T47D (cell line): ENCODE measurements at regions not wholly inside any gene's neighbourhood (a gene's known extent, or its start where the extent isn't known, plus 50 kb on each side); places are given as distances from the start of the nearest gene placed in this dataset.

Experiments used
- DNase-seq, 2 experiments: peaks; one replicate each; pipeline versions ENCODE4 v3.0.0 to v3.0.0-alpha.2; 2011 to 2012; ENCODE audit warnings: low read depth in 1 of 2, low spot score in 1 of 2
- JUND ChIP-seq: IDR thresholded peaks from 2 replicates; pipeline ENCODE4 v1.6.1; 2012; ENCODE audit warnings: low read depth
- in situ Hi-C: cut with HindIII; loops from 2 replicates; pipeline ENCODE4 v1.10.0; 2016; ENCODE audit warnings: low sequenced_read_pairs, low pct_unique_long_range_greater_than_20kb

- in situ Hi-C loops: no loop called here
- TF ChIP-seq JUND: no peak
- DNase-seq: no peak
Observed at GRCh38 chr1:5601516-5601915, 390.7 kb downstream of the NPHP4 start.

- TF ChIP-seq JUND: no peak
- no peak for DNase-seq
- in situ Hi-C loops: no loop called here
Observed at GRCh38 chr1:5599541-5599940, 392.7 kb downstream of the NPHP4 start.

DNA sequence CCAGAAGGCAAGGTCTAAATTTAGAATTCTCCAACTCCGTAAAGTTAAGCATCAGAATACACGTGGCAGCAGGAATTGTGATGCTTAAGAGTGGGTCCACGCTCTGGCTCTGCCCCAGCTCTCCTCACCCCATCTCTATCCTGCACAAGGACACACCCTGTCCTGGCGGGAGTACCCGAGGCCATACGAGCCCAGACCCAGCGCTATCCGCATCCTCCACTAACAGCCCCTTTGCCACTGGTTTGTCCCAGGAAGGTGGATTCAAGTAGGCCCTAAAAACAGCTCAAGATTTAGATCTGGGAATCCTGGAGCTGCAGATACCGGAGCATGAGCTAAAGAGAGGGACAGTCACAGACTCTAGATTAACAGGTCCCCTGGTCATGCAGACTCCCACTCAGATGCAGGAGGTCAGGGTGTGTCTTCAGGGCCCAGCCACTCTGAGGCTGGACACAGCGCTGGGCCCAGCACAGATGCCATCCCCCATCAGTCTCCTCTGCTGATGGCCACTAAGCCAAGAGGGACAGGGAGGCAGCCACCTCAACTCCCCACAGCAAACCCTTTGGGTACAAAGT, 393.3 kb downstream of the NPHP4 start:
- TF ChIP-seq JUND: no peak
- no peak for DNase-seq
- in situ Hi-C loops: no loop called here

GRCh38 chr1:5597991-5598823, 394.0 kb downstream of the NPHP4 start:
- DNase-seq: no peak
- in situ Hi-C loops: no loop called here
- TF ChIP-seq JUND: no peak

- no peak for TF ChIP-seq JUND
- no peak for DNase-seq
- in situ Hi-C loops: no loop called here
Observed at GRCh38 chr1:5597171-5597850, 394.9 kb downstream of the NPHP4 start.

GRCh38 chr1:5596651-5597050, 395.6 kb downstream of the NPHP4 start:
- no peak for DNase-seq
- in situ Hi-C loops: no loop called here
- no peak for TF ChIP-seq JUND

DNA sequence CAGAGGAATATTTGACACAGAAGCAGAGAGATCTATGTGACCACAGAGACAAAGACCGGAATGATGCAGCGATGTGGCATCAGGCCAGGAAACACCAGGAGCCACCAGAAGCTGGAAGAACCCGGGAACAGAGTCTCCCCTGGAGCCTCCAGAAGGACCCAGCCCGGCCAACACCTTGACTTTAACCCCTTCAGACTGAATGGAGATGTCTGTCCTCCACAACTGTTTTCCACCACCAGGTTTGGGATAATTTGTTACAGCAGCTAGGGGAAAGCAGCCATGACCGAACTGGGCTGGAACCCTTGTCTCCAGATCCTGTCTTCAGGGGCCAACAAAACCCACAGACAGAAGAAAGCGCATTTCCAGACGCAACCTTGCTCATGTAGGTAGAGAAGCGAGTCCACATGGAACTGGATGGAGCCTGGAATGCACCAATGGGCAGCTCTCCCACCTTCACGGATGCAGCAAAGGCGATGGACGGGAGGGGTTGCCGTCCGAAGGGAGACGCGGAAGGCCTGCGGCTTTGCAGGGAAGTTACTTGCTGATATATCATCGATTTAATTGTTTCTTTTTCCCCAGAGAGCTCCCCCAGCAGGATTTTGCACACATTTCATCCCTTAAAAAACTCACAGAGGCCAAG, 396.6 kb downstream of the NPHP4 start:
- no peak for TF ChIP-seq JUND
- no peak for DNase-seq
- in situ Hi-C loops: no loop called here

- no peak for DNase-seq
- TF ChIP-seq JUND: no peak
- in situ Hi-C loops: no loop called here
Observed at GRCh38 chr1:5594056-5594956, 397.9 kb downstream of the NPHP4 start.

- no peak for TF ChIP-seq JUND
- DNase-seq: no peak
- in situ Hi-C loops: no loop called here
Observed at GRCh38 chr1:5590717-5591116, 401.5 kb downstream of the NPHP4 start.

GRCh38 chr1:5586629-5587028, 405.6 kb downstream of the NPHP4 start:
- in situ Hi-C loops: no loop called here
- TF ChIP-seq JUND: no peak
- DNase-seq: no peak

- in situ Hi-C loops: no loop called here
- DNase-seq: no peak
- TF ChIP-seq JUND: no peak
Observed at GRCh38 chr1:5585256-5585655, 407.0 kb downstream of the NPHP4 start.

GRCh38 chr1:5580926-5581325, 411.3 kb downstream of the NPHP4 start:
- in situ Hi-C loops: no loop called here
- no peak for DNase-seq
- TF ChIP-seq JUND: no peak
